VCaP (cell line): ENCODE measurements at regions not wholly inside any gene's neighbourhood (a gene's known extent, or its start where the extent isn't known, plus 50 kb on each side); places are given as distances from the start of the nearest gene placed in this dataset.

ENCODE experiments used
- H3K27ac ChIP-seq: fragments of 450-650 bp; 2 replicates; pipeline ENCODE4 v1.5.1; 2017
- TF ChIP-seq, protein P1 (sequence below): fragments of 450-650 bp; conservative IDR thresholded peaks from 2 replicates; pipeline ENCODE4 v1.5.1; 2017; ENCODE audit warnings: mild to moderate bottlenecking, moderate library complexity

DNA sequence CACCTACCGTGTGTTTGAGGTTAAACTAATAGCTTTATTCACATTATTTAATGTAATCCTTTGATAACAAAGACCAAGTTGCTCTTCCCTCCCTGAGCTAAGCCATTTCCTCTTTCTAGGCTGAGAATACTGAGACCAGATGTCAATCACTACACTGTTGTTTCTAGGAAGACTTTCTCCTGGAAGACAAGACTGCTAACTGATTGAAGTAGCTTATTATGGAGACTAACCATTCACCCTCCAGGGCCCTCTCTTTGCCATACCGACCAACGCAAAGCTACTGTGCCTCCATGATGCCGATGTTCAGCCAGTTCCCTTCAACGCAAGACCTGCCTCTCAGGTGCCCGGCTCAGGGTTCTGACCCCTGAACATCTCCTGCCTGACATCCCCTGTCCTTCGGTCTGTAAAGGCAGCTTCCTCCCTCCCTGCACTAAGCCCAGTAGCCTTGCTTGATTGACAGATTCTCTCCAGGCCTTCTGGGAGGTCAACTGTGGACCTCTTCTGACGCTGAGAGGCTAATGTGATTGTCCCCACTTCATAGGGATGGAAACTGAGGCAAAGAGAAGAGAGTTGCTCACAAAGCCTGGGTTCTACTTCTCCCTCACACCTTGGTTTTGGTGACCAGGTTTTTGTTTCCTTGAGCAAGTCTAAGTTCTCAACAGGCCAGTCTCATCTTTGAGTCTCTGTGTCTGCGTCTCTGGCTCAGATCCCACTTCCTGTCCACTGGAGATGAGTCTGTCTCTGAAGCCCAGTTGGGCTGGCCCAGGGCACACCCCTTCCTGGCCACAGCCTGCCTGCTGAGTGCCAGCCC is 259.7 kb upstream of the IRX2 start:
- TF ChIP-seq, protein P1, sequence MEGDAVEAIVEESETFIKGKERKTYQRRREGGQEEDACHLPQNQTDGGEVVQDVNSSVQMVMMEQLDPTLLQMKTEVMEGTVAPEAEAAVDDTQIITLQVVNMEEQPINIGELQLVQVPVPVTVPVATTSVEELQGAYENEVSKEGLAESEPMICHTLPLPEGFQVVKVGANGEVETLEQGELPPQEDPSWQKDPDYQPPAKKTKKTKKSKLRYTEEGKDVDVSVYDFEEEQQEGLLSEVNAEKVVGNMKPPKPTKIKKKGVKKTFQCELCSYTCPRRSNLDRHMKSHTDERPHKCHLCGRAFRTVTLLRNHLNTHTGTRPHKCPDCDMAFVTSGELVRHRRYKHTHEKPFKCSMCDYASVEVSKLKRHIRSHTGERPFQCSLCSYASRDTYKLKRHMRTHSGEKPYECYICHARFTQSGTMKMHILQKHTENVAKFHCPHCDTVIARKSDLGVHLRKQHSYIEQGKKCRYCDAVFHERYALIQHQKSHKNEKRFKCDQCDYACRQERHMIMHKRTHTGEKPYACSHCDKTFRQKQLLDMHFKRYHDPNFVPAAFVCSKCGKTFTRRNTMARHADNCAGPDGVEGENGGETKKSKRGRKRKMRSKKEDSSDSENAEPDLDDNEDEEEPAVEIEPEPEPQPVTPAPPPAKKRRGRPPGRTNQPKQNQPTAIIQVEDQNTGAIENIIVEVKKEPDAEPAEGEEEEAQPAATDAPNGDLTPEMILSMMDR, result no peak
- no peak overlapping the region for H3K27ac ChIP-seq

- TF ChIP-seq, protein P1, result no peak
Observed at GRCh38 chr5:3010301-3010952, 258.9 kb upstream of the IRX2 start.

DNA sequence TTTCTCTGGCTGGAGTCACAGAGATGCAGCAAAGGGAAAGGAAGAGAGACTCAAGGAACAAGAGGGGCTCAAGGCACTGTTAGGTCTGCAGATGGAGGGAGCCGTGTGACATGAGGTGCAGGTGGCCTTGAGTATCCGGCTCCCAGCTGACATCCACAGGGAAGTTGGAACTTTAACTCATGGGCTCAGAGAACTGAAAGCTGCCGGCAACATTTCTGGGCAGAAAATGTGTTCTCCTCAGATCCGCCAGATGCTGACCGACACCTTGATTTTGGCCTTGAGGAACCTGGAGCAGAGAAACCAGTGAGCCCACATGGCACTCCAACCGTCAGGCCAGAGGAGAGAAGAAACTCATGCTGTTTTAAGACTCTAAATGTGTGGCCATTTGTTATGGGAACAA is 258.1 kb upstream of the IRX2 start:
- H3K27ac ChIP-seq, result no peak overlapping the region
- TF ChIP-seq, protein P1, result no peak

More at GRCh38 chr5:3010301-3010952, 258.9 kb upstream of the IRX2 start:
- H3K27ac ChIP-seq, result no peak overlapping the region

- TF ChIP-seq, protein P1, result no peak
- no peak overlapping the region for H3K27ac ChIP-seq
Observed at GRCh38 chr5:3007577-3007976, 256.1 kb upstream of the IRX2 start.

- TF ChIP-seq, protein P1, result no peak
- H3K27ac ChIP-seq, result no peak overlapping the region
Observed at GRCh38 chr5:3006961-3007551, 255.6 kb upstream of the IRX2 start.

DNA sequence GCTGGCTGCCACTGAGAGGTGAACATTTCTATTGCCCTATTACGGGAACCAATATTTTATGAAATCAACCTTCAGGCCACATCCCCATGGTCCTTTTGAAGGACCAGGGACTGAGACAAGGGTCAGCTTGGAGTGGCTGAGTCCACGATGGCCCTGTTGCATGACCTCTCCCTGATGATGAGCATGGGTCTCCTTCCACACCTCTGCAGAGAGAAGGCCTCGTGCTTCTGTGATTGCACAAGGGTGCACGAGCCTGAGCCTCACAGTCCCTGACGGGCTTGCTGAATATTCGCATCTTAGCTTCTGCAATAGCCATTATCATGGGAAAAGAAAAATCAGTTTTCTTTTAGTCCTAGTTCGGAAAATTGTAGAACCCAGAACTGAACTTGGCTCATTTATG is 255.0 kb upstream of the IRX2 start:
- TF ChIP-seq, protein P1, result no peak
- H3K27ac ChIP-seq, result no peak overlapping the region

DNA sequence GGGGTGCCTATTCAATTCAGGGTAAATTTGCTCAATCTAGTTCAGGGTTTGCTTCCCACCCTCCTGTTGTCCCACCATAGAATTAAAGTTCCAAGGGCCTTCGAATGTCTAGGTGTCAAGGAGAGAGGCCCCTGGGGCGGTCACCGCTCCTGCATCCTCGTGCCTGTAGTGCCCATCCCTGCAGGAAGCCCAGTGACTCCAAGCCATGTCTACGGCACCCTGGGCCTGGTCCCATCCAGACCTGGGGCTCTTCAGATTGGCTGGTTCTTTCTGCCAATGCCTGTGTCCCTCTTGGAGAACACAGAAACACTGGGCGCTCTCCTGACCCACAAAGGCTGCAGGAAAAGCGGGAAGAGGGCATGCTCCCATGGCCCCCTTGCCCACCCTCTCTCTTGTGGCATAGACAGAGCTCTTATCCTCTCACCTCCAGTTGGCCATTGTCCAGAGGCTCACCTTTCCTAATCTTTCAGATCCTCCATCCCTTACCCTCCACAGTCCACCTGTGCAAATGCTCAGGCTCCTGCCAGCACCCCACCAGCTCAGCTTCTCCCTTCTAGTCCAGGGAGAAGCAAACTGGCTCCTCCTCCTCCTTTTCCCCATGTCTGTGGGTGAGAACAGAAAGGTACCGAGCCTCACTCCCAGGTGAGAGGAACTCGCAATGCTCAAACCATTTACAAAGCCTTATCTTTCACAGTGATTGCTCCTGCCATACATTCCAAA is 253.0 kb upstream of the IRX2 start:
- TF ChIP-seq, protein P1, result no peak
- H3K27ac ChIP-seq, result no peak overlapping the region
